OCI-LY1 (cell line): ENCODE measurements at regions not wholly inside any gene's neighbourhood (a gene's known extent, or its start where the extent isn't known, plus 50 kb on each side); places are given as distances from the start of the nearest gene placed in this dataset.

Experiments used
- H2AFZ ChIP-seq: fragments of 200-600 bp; sonication (generic), shearing (Covaris generic); 2 replicates; pipeline ENCODE4 v1.6.0; 2014; ENCODE audit warnings: antibody characterized with exemption, mild to moderate bottlenecking, low read length
- H3F3A ChIP-seq: fragments of 200-600 bp; sonication (generic), shearing (Covaris generic); 2 replicates; pipeline ENCODE4 v1.6.0; 2014; ENCODE audit warnings: mild to moderate bottlenecking, antibody characterized with exemption, low read length, moderate library complexity; ENCODE audit not compliant: insufficient read depth
- H3K27ac ChIP-seq: fragments of 200-600 bp; sonication (generic); 2 replicates; pipeline ENCODE4 v1.5.1; 2014; ENCODE audit warnings: low read length, mixed run types, mild to moderate bottlenecking, low read depth; ENCODE audit not compliant: poor library complexity, severe bottlenecking
- H3K27me3 ChIP-seq: fragments of 200-600 bp; sonication (generic); 2 replicates; pipeline ENCODE4 v1.6.0; 2014; ENCODE audit warnings: antibody characterized with exemption, mild to moderate bottlenecking, low read length, moderate library complexity; ENCODE audit not compliant: insufficient read depth
- H3K36me3 ChIP-seq: fragments of 200-600 bp; sonication (generic); 2 replicates; pipeline ENCODE4 v1.6.1; 2014; ENCODE audit warnings: mild to moderate bottlenecking, antibody characterized with exemption, low read length, moderate library complexity, mixed read lengths; ENCODE audit not compliant: insufficient read depth
- H3K4me1 ChIP-seq: fragments of 200-600 bp; sonication (generic); 2 replicates; pipeline ENCODE4 v1.5.1; 2014; ENCODE audit warnings: mild to moderate bottlenecking, low read length, moderate library complexity; ENCODE audit not compliant: insufficient read depth, severe bottlenecking
- H3K4me2 ChIP-seq: fragments of 200-600 bp; sonication (generic), shearing (Covaris generic); 2 replicates; pipeline ENCODE4 v1.6.1; 2014; ENCODE audit warnings: low read length
- H3K4me3 ChIP-seq: fragments of 200-600 bp; sonication (generic); 2 replicates; pipeline ENCODE4 v1.5.1; 2014; ENCODE audit warnings: low read length, low read depth, mild to moderate bottlenecking, mixed read lengths; ENCODE audit not compliant: poor library complexity, severe bottlenecking
- H3K79me2 ChIP-seq: fragments of 200-600 bp; shearing (Covaris generic); 2 replicates; pipeline ENCODE4 v1.6.1; 2016; ENCODE audit warnings: mixed run types, low read length, mixed read lengths; ENCODE audit not compliant: insufficient read depth
- H3K9ac ChIP-seq: fragments of 200-600 bp; sonication (generic), shearing (Covaris generic); 2 replicates; pipeline ENCODE4 v1.6.1; 2014; ENCODE audit warnings: mild to moderate bottlenecking, low read length, mixed read lengths
- H3K9me2 ChIP-seq: fragments of 200-600 bp; sonication (generic), shearing (Covaris generic); 2 replicates; pipeline ENCODE4 v1.6.1; 2014; ENCODE audit warnings: low read depth, mild to moderate bottlenecking, low read length, mixed read lengths
- H3K9me3 ChIP-seq: fragments of 200-600 bp; shearing (Covaris generic); 2 replicates; pipeline ENCODE4 v1.6.1; 2014; ENCODE audit warnings: low read length, mixed read lengths
- H4K20me1 ChIP-seq: fragments of 200-600 bp; sonication (generic), shearing (Covaris generic); 2 replicates; pipeline ENCODE4 v1.6.0; 2016; ENCODE audit warnings: mild to moderate bottlenecking, low read length; ENCODE audit not compliant: insufficient read depth
- CTCF ChIP-seq: fragments of 200-600 bp; sonication (generic), shearing (Covaris generic); IDR thresholded peaks from 2 replicates; pipeline ENCODE4 v1.5.1; 2017; ENCODE audit warnings: mild to moderate bottlenecking, antibody characterized with exemption, low read length, moderate library complexity, mixed read lengths
- EZH2 ChIP-seq: fragments of 200-600 bp; sonication (generic), shearing (Covaris generic); IDR thresholded peaks from 2 replicates; pipeline ENCODE4 v1.8.0; 2017; ENCODE audit warnings: borderline replicate concordance, mixed run types, mild to moderate bottlenecking, antibody characterized with exemption, low read length, moderate library complexity, mixed read lengths

- H3K27me3 ChIP-seq, result no peaks in the 10 kb centered on the region
- H3K4me2 ChIP-seq, result no peak overlapping the region
- no peak overlapping the region for H3K27ac ChIP-seq
- no peak overlapping the region for H2AFZ ChIP-seq
- H3F3A ChIP-seq, result no peaks in the 10 kb centered on the region
- no peak overlapping the region for H3K4me3 ChIP-seq
- H3K9me3 ChIP-seq, result no peaks in the 10 kb centered on the region
- H3K36me3 ChIP-seq, result no peaks in the 10 kb centered on the region
- H3K79me2 ChIP-seq, result no peaks in the 10 kb centered on the region
- no peak for TF ChIP-seq CTCF
- no peak for TF ChIP-seq EZH2
- H4K20me1 ChIP-seq, result no peaks in the 10 kb centered on the region
- H3K9me2 ChIP-seq, result no peaks in the 10 kb centered on the region
- no peak overlapping the region for H3K9ac ChIP-seq
- H3K4me1 ChIP-seq, result no peaks in the 10 kb centered on the region
Observed at GRCh38 chr13:100746953-100747683, 72.5 kb upstream of the TMTC4 start.

DNA sequence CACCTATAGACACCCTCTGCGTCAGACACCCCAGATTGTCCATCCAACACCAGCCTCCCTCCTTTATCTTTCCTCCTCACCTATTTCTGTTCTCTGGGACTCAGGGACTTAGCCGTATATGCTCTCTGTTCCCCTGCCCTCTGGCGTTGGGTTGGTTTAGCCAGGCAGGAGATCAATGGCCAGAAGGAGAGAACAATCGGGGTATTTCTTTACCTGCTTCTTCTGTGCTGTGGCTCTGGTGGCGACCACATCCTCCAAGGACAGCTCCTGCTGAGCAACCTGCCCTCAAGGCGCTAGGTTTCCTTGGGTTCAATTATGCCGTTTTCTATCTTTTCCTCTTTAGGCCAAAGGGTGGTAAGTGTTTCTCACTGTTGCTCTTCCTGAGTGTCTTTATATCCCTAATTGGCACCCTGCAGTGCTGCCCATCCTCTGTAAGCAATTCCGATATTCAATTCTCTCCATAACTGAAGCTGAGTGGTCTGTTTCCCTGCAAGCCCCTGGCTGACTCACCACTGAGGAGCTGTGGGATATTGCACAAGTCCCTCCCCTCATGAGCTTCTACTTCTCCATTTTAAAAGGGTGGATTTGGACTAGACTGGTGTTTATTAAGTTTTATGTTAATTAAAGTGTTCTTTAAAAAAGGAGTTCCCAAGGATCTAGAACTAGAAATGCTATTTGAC, 63.7 kb upstream of the TMTC4 start:
- no peak overlapping the region for H3K27ac ChIP-seq
- TF ChIP-seq EZH2 (no peak), CTCF (no peak)
- H3K27me3 ChIP-seq, result no peaks in the 10 kb centered on the region
- no peaks in the 10 kb centered on the region for H4K20me1 ChIP-seq
- H3K9me3 ChIP-seq, result no peaks in the 10 kb centered on the region
- H3K79me2 ChIP-seq, result no peaks in the 10 kb centered on the region
- H3K9me2 ChIP-seq, result no peaks in the 10 kb centered on the region
- no peaks in the 10 kb centered on the region for H3F3A ChIP-seq
- no peaks in the 10 kb centered on the region for H3K36me3 ChIP-seq
- H3K4me1 ChIP-seq, result no peaks in the 10 kb centered on the region
- no peak overlapping the region for H3K4me3 ChIP-seq
- H3K4me2 ChIP-seq, result no peak overlapping the region
- no peak overlapping the region for H3K9ac ChIP-seq
- no peak overlapping the region for H2AFZ ChIP-seq

DNA sequence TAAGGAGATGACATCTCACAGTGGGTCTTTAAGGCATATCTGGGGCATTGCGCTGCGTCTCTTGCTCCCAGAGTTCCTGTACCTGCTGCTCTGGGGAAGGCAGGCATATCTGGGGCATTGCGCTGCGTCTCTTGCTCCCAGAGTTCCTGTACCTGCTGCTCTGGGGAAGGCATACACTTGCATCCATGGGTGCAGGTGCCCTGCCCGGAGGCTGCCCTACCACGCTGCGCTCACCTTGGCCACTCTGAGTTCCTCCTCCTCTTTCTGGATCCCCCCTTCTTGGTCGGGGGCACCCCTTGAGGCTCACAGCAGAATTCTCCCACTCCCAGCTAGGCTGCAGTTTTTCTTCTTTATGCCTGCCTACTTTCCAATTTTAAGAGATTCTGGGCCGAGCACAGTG, 60.9 kb upstream of the TMTC4 start:
- Histone ChIP-seq H3K9ac (no peak overlapping the region), H3K4me3 (no peak overlapping the region), H2AFZ (no peak overlapping the region), H3K36me3 (no peaks in the 10 kb centered on the region), H4K20me1 (no peaks in the 10 kb centered on the region), H3K27ac (no peak overlapping the region), H3K4me1 (no peaks in the 10 kb centered on the region), H3K4me2 (no peak overlapping the region), H3F3A (no peaks in the 10 kb centered on the region), H3K9me2 (no peaks in the 10 kb centered on the region), H3K9me3 (no peaks in the 10 kb centered on the region), H3K79me2 (no peaks in the 10 kb centered on the region), H3K27me3 (no peaks in the 10 kb centered on the region)
- TF ChIP-seq CTCF (no peak), EZH2 (no peak)
